Endothelial cell of umbilical vein (primary cell): ENCODE measurements at regions not wholly inside any gene's neighbourhood (a gene's known extent, or its start where the extent isn't known, plus 50 kb on each side); places are given as distances from the start of the nearest gene placed in this dataset.

ENCODE experiments used
- BruUV-seq: library from RNA; stranded (reverse); fragments of 400-500 nt; replicated peaks from 2 replicates; lab custom pipeline; 2021; lab: Mats Ljungman, UMichigan
- CTCF ChIA-PET: fragments of 300-600, 350-600 bp; sonication (Branson Sonifier 250); formaldehyde crosslinking; loops from one replicate; lab custom pipeline; 2021; ENCODE audit warnings: antibody characterized with exemption, inconsistent platforms; lab: Charles Lee
- POLR2A ChIA-PET: fragments of 300-600, 350-600 bp; sonication (Branson Sonifier 250); formaldehyde crosslinking; loops from one replicate; lab custom pipeline; 2021; ENCODE audit warnings: antibody characterized with exemption, inconsistent platforms; lab: Charles Lee
- DNase-seq: peaks from one replicate; pipeline ENCODE4 v3.0.0-alpha.2; 2011; ENCODE audit warnings: low read depth, low spot score
- FAIRE-seq: peaks from 2 replicates; lab custom pipeline; 2011; peaks lifted over from hg19 to GRCh38; lab: Jason Lieb, UNC
- H2AFZ ChIP-seq: 2 replicates; pipeline ENCODE4 v1.6.0; 2012; ENCODE audit warnings: low read depth, low read length, control low read depth, inconsistent platforms
- H3K27ac ChIP-seq: 2 replicates; pipeline ENCODE4 v1.5.1; 2011; ENCODE audit warnings: low read depth, mild to moderate bottlenecking, control low read depth, low read length, moderate library complexity; ENCODE audit not compliant: insufficient read depth
- H3K27me3 ChIP-seq, 2 experiments: 2 replicates each; pipeline versions ENCODE4 v1.6.0 to v1.6.1; 2011; ENCODE audit warnings: low read length in 2 of 2, mixed read lengths in 1 of 2; ENCODE audit not compliant: control insufficient read depth in 2 of 2, insufficient read depth in 2 of 2
- H3K36me3 ChIP-seq, 2 experiments: 2 replicates in 1 of 2; 3 replicates in 1 of 2; pipeline ENCODE4 v1.5.1; 2011; ENCODE audit warnings: low read length in 2 of 2, mild to moderate bottlenecking in 1 of 2, moderate library complexity in 1 of 2; ENCODE audit not compliant: control insufficient read depth in 2 of 2, insufficient read depth in 2 of 2; ENCODE audit errors: extremely low read depth in 1 of 2
- H3K4me1 ChIP-seq: 3 replicates; pipeline ENCODE4 v1.5.1; 2011; ENCODE audit warnings: mild to moderate bottlenecking, low read length; ENCODE audit not compliant: control insufficient read depth, insufficient read depth; ENCODE audit errors: extremely low read depth
- H3K4me2 ChIP-seq: 2 replicates; pipeline ENCODE4 v1.6.1; 2011; ENCODE audit warnings: low read length, control low read depth, mixed read lengths; ENCODE audit not compliant: insufficient read depth
- H3K4me3 ChIP-seq, 3 experiments: fragments of 200-600 bp in 1 of 3; sonication (generic), shearing (Covaris generic) in 1 of 3; replicated peaks in 1 of 3; 2 replicates each; pipeline ENCODE4 v1.5.1; 2011 to 2016; ENCODE audit warnings: control low read depth in 3 of 3, low read length in 3 of 3, mild to moderate bottlenecking in 2 of 3, inconsistent platforms in 1 of 3, low read depth in 1 of 3, moderate library complexity in 1 of 3; ENCODE audit not compliant: insufficient read depth in 1 of 3
- H3K79me2 ChIP-seq: 2 replicates; pipeline ENCODE4 v1.6.0; 2012; ENCODE audit warnings: low read length, inconsistent platforms; ENCODE audit not compliant: control insufficient read depth, insufficient read depth
- H3K9ac ChIP-seq: replicated peaks from 2 replicates; pipeline ENCODE3; 2011; ENCODE audit warnings: low read length, control low read depth; ENCODE audit not compliant: insufficient read depth; ENCODE audit errors: extremely low read depth
- H3K9me1 ChIP-seq: replicated peaks from 3 replicates; pipeline ENCODE4 v1.6.0; 2011; ENCODE audit warnings: mild to moderate bottlenecking, low read length; ENCODE audit not compliant: control insufficient read depth, insufficient read depth; ENCODE audit errors: extremely low read depth
- H3K9me3 ChIP-seq: replicated peaks from 2 replicates; pipeline ENCODE4 v1.5.1; 2012; ENCODE audit warnings: low read length, inconsistent platforms; ENCODE audit not compliant: control insufficient read depth, insufficient read depth
- H4K20me1 ChIP-seq: replicated peaks from 2 replicates; pipeline ENCODE3; 2011; ENCODE audit warnings: mild to moderate bottlenecking, low read length; ENCODE audit not compliant: control insufficient read depth, insufficient read depth; ENCODE audit errors: extremely low read depth
- CTCF ChIP-seq, 2 donors: IDR thresholded peaks; 1 replicate in 1 of 2; 2 replicates in 1 of 2; pipeline ENCODE4 v1.5.1; 2011; ENCODE audit warnings: low read length in 2 of 2, mild to moderate bottlenecking in 2 of 2, moderate library complexity in 2 of 2, control low read depth in 1 of 2, inconsistent platforms in 1 of 2, low read depth in 1 of 2; ENCODE audit not compliant: insufficient read depth in 1 of 2; ENCODE audit errors: extremely low read depth in 1 of 2
- EZH2 ChIP-seq: IDR thresholded peaks from 2 replicates; pipeline ENCODE4 v1.6.1; 2012; ENCODE audit warnings: borderline replicate concordance, low read depth, mild to moderate bottlenecking, moderate library complexity, low read length, inconsistent platforms; ENCODE audit not compliant: severe bottlenecking
- FOS ChIP-seq: IDR thresholded peaks from 2 replicates; pipeline ENCODE4 v1.6.1; 2011; ENCODE audit warnings: mild to moderate bottlenecking, low read length, moderate library complexity, borderline replicate concordance; ENCODE audit not compliant: insufficient read depth
- GATA2 ChIP-seq: IDR thresholded peaks from 2 replicates; pipeline ENCODE4 v1.7.0; 2011; ENCODE audit warnings: low read depth, mild to moderate bottlenecking, moderate library complexity, mixed read lengths, low read length; ENCODE audit not compliant: insufficient read length, insufficient read depth
- JUN ChIP-seq: IDR thresholded peaks from 2 replicates; pipeline ENCODE4 v1.6.1; 2011; ENCODE audit warnings: borderline replicate concordance, low read depth; ENCODE audit not compliant: insufficient read length, insufficient read depth
- MAX ChIP-seq: IDR thresholded peaks from 2 replicates; pipeline ENCODE4 v1.6.1; 2011; ENCODE audit not compliant: insufficient read depth, insufficient read length
- MYC ChIP-seq: IDR thresholded peaks from one replicate; pipeline ENCODE4 v1.6.1; 2011; ENCODE audit warnings: mild to moderate bottlenecking, low read depth, low read length
- POLR2A ChIP-seq: IDR thresholded peaks from 2 replicates; pipeline ENCODE4 v1.6.1; 2012; ENCODE audit warnings: low read depth, mild to moderate bottlenecking, control low read depth, low read length
- POLR2AphosphoS5 ChIP-seq: IDR thresholded peaks from 2 replicates; pipeline ENCODE4 v1.6.1; 2012; ENCODE audit warnings: low read depth, mild to moderate bottlenecking, control low read depth, low read length, moderate library complexity; ENCODE audit not compliant: insufficient read depth
- dilution Hi-C: fragments of 300-500 bp; cut with MboI; formaldehyde crosslinking; loops from one replicate; pipeline ENCODE4 v1.15.0; 2019; ENCODE audit warnings: low sequenced_read_pairs; ENCODE audit not compliant: extremely low pct_ligation_motif_present
- intact Hi-C: fragments of 100-400 bp; cut with micrococcal nuclease; formaldehyde crosslinking; loops from one replicate; pipeline ENCODE4 v1.10.0; 2022

- intact Hi-C loops (no loop called here), dilution Hi-C loops (no loop called here)
- no peak overlapping the region for H3K4me2 ChIP-seq
- H3K9ac ChIP-seq, result no peak overlapping the region
- TF ChIP-seq POLR2A, result no peak
- TF ChIP-seq FOS, result no peak
- no peak for TF ChIP-seq JUN
- TF ChIP-seq GATA2, result no peak
- no peak for TF ChIP-seq POLR2AphosphoS5
- TF ChIP-seq CTCF (IDR thresholded peaks at IDR 0.05; ENCODE audit: extremely low read depth in 1 of 2, insufficient read depth in 1 of 2, low read depth in 1 of 2, low read length in 2 of 2), result no peak
- TF ChIP-seq MAX, result no peak
- no peak for TF ChIP-seq EZH2
- no peak for TF ChIP-seq MYC
- H3K27me3 ChIP-seq, result no peaks in the 10 kb centered on the region
- H3K4me1 ChIP-seq, result no peaks in the 10 kb centered on the region
- H3K27ac ChIP-seq, result no peak overlapping the region
- FAIRE-seq (no peak), DNase-seq (no peak)
- no peak overlapping the region for H2AFZ ChIP-seq
- H3K9me1 ChIP-seq, result no peaks in the 10 kb centered on the region
- BruUV-seq, result no TSS peak
- CTCF ChIA-PET, result no interaction called here
- no peak overlapping the region for H3K4me3 ChIP-seq
- no peaks in the 10 kb centered on the region for H4K20me1 ChIP-seq
- POLR2A ChIA-PET, result no interaction called here
- H3K79me2 ChIP-seq, result no peaks in the 10 kb centered on the region
- no peaks in the 10 kb centered on the region for H3K9me3 ChIP-seq
- no peaks in the 10 kb centered on the region for H3K36me3 ChIP-seq
These were observed 68.9 kb upstream of the GOLM1 start for GRCh38 chr9:86168256-86168655.
